ENCODE measurements at regions not wholly inside any gene's neighbourhood (a gene's known extent, or its start where the extent isn't known, plus 50 kb on each side); places are given as distances from the start of the nearest gene placed in this dataset.

- peak in 1 of 2 experiments; percentile 28 for DNase-seq
These were observed 52.4 kb upstream of the FICD start for GRCh38 chr12:108462686-108463085.

DNA sequence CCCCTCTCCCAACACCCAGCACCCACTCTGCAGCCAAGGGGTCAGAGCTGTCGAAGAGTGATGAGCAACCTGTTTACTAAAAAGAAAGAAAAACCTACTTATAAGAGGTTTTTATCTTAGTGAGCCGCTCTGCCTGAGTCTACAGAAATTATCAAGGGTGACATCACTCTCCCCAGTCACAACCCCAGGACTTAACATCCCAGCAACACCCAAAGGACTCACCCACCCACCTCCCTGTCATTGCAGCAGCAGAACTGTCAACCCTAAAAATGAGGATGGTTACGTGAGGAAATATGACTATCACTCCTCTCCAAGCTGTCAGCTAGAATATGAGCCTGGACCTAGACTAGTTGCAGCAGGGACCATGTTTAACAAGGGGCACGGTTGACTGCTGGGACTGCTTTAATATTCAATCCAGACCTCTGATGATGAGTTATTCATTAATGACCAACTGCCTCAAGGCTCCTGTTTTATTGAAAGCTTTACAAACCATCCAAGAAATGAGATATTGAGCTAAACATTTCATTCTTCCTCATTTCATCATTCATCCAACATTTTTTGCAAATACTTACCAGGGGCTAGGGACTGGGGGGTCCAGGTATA, 53.9 kb upstream of the FICD start:
- DNase-seq = no peak

- no peak for DNase-seq
These were observed 55.9 kb upstream of the FICD start for GRCh38 chr12:108459149-108459548.

GRCh38 chr12:108457734-108458361, 57.2 kb upstream of the FICD start:
- no peak for DNase-seq

GRCh38 chr12:108457006-108457733, 57.9 kb upstream of the FICD start:
- DNase-seq = peak; percentile 49 to 79

- no peak for DNase-seq
These were observed 59.4 kb upstream of the FICD start for GRCh38 chr12:108455706-108456105.

DNA sequence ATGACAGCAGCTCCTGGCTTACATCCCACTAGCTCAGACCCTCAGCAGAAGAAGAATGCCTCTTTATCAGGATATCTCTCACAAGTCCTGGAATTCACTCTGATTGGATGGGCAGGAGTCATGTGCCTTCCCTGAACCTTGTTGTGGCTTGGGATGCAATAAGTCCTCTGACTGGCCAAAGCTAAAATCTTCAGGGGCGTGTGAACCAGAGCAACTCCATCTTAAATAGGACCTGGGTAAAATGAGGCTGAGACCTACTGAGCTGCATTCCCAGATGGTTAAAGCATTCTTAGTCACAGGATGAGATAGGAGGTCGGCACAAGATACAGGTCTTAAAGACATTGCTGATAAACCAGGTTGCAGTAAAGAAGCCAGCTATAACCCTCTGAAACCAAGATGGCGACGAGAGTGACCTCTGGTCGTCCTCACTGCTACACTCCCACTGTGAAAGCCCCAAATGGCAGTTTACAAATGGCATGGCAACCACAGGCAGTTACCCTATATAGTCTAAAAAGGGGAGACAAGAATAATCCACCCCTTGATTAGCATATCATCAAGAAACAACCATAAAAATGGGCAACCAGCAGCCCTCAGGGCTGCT, 60.4 kb upstream of the FICD start:
- DNase-seq = no peak

DNA sequence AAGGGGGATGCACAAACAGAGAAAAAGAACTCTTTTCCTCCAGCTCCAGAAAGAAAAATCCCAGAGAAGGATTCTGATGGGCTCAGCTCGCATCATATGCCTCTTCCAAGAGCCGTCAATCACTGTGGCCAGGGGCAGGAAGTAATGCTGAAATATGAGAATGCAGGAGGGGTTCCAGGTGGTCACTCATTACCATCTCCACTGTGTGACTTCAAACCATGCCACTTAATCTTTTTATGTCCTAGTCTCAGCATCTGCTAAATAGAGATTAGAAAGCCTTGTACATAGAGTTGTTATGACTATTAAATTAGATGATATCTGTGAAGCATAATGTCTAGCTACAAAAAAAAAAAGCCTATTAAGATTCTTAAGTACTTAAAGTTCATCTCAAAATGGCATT, 65.6 kb upstream of the FICD start:
- DNase-seq = no peak

DNA sequence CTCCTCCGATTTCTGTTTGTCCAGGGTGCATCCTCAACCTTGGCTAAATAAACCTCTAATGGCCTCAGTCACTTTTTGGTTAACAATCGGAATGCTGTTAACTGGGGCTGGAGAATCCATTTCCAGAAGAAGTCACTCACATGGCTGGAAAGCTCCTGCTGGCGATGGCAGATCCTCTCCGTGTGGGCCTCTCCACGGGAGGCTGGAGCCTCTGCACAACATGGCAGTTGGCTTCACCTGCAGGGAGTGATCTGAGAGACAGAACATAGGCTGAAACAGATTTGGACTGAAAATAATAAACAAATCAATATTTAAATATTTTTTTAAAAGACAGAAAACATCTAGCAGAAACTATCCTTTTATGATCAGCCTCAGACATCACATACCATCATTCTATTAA, 66.8 kb upstream of the FICD start:
- DNase-seq = no peak

GRCh38 chr12:108447168-108447832, 67.8 kb upstream of the FICD start:
- no peak for DNase-seq

DNA sequence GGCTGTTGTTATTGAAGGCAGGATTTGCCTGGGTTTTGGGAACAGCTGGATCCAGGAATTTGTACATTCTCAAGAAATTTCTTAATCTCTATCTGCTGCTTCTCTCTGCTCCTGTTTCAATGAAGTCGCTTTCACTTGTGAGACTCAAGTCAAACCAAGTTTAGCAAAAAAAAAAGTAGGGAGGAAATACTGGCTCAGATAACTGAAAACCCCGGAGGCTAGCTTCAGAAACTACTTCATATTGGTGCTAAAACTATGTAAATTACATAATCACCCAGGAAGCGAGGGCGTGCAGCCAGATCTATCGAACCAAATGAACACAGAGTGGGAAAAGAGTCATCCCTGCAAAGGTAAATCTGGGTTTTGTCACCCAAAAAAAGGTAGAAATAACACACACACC, 68.3 kb upstream of the FICD start:
- DNase-seq = no peak

GRCh38 chr12:108442910-108443309, 72.2 kb upstream of the FICD start:
- DNase-seq = no peak

DNA sequence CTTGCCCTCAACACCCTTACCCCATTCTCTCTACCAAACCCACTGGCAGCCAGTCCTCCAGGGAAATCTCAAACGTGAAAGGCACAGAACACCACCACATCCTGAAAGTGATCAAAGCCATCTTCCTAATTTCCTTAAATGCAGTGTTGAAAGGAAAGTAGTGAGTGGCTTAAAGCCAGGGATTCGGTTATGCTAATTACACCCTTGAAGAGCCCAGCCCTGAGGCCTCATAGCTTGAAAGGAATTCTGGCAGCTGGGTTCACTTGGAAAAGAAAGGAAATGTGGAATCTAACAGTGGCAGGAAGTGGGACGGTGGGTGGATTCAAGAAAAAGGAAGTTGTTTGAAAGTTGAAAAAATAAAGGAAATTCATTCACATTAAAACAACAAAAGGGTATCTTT, 73.0 kb upstream of the FICD start:
- peak in 1 of 2 experiments; percentile 41 for DNase-seq

- DNase-seq = no peak
These were observed 73.5 kb upstream of the FICD start for GRCh38 chr12:108441549-108441948.

- no peak for DNase-seq
These were observed 74.3 kb upstream of the FICD start for GRCh38 chr12:108440736-108441135.

DNA sequence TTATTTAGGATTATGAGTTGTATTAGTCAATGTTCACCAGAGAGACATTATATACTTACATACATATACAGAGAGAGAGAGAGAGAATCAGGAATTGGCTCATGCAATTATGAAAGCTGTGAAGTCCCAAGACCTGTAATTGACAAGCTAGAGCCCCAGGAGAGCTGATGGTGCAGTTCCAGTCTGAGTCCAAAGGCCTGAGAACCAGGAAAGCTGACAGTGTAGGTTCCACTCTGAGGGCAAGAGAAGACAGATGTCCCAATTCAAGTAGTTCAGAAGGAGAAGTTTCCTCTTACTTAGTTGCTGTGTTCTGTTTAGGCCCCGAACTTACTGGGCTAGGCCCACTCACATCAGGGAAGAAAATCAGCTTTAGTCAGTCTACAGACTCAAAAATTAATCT, 76.4 kb upstream of the FICD start:
- no peak for DNase-seq

DNA sequence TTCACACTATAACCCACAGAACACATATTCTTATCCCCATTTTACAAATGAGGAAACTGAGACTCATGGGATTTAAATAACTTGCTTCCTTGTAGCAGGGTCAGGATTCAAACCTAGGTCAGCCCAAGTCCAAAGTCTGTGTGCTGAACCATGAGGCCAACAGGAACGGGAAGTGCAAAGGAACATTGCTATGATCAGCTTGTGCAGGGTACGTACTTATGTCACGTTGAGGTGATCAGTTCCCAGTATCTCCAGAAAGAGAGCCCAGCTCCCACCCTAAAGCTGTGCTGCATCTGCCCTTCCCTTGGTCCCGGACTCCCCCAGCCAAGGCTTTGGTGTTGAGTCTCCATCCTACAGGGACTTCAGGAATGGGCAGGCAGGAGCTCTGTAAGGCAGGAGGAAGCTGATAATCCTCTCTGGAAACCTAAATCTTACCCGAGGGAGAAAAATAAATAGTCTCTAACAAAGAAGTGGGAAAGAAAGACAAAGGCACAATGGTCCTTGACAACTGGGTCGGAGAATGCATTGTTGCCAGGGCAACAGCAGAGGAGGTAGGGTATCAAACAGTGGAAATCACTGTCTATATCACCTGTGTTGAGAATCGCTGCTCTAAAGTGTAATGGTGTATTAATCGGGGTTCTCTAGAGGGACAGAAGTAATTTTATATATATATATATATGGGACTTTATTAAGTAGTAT, 82.5 kb upstream of the FICD start:
- no peak for DNase-seq

DNA sequence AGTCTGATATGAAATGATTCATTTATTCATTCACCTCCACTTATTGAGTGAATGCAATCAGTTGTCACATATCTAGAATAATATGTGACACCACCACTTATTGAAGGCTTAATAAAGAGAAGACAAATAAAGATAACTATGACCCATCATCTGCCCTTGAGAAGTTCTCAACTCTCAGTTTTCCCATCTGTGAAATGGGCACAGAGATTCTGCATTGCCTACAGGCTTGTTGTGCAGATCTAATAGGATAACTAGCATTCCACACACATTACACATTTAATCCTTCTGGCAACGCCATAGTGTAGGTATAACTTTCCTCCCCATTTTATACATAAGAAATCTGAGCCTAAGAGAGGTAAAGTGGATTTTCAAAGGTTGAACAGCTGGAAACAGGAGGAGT, 84.2 kb upstream of the FICD start:
- DNase-seq = no peak

GRCh38 chr12:108430245-108430644, 84.8 kb upstream of the FICD start:
- DNase-seq = peak in 1 of 2 experiments; percentile 32

- DNase-seq = no peak
These were observed 86.2 kb upstream of the CMKLR1 start for GRCh38 chr12:108425238-108425795.

- no peak for DNase-seq
These were observed 85.7 kb upstream of the CMKLR1 start for GRCh38 chr12:108424816-108425215.

DNA sequence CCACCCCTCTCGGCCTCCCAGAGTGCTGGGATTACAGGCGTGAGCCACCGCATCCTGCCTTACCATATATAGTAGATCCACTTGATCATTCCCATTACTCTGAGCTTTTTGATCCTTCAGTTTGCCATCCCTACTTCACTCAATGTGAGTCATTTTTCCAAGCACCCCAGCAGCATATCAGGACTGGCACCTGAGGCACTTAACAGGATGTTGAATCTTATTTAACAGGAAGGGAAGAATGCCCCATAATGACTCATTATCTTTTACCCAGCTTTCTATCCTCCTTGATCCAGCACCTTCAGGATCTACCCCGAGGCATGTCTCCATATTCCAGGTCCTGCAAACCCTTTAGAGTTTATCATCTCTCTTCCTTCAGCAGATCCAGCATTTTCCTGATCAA, 84.9 kb upstream of the CMKLR1 start:
- no peak for DNase-seq
